Testis (tissue), 2 donors: ENCODE measurements at regions not wholly inside any gene's neighbourhood (a gene's known extent, or its start where the extent isn't known, plus 50 kb on each side); places are given as distances from the start of the nearest gene placed in this dataset.

Experiments used
- POLR2A ChIP-seq: fragments of 450-650 bp; IDR thresholded peaks from one replicate; pipeline ENCODE4 v1.6.1; 2017; ENCODE audit warnings: antibody characterized with exemption, mild to moderate bottlenecking, moderate library complexity
- TF ChIP-seq, protein P1 (sequence below), 3 experiments: fragments of 450-650 bp in 2 of 3; fragments of 200-600 bp in 1 of 3; sonication (generic) in 1 of 3; IDR thresholded peaks; one replicate each; pipeline ENCODE4 v1.5.1; 2016 to 2019; ENCODE audit warnings: antibody characterized with exemption in 3 of 3, mild to moderate bottlenecking in 2 of 3, moderate library complexity in 1 of 3

GRCh38 chr3:36232797-36233489, 147.4 kb upstream of the STAC start:
- TF ChIP-seq, protein P1, sequence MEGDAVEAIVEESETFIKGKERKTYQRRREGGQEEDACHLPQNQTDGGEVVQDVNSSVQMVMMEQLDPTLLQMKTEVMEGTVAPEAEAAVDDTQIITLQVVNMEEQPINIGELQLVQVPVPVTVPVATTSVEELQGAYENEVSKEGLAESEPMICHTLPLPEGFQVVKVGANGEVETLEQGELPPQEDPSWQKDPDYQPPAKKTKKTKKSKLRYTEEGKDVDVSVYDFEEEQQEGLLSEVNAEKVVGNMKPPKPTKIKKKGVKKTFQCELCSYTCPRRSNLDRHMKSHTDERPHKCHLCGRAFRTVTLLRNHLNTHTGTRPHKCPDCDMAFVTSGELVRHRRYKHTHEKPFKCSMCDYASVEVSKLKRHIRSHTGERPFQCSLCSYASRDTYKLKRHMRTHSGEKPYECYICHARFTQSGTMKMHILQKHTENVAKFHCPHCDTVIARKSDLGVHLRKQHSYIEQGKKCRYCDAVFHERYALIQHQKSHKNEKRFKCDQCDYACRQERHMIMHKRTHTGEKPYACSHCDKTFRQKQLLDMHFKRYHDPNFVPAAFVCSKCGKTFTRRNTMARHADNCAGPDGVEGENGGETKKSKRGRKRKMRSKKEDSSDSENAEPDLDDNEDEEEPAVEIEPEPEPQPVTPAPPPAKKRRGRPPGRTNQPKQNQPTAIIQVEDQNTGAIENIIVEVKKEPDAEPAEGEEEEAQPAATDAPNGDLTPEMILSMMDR (IDR thresholded peaks at IDR 0.05): no peak
- no peak for TF ChIP-seq POLR2A
